GM21529 (cell line): ENCODE measurements at regions not wholly inside any gene's neighbourhood (a gene's known extent, or its start where the extent isn't known, plus 50 kb on each side); places are given as distances from the start of the nearest gene placed in this dataset.
"Not testable (repeated sequence)": the region's sequence is repeated elsewhere in the genome, so short reads cannot be mapped to it uniquely, and the experiment has no call there.

Source experiments
- ATAC-seq: cut with Tn5 transposase; IDR thresholded peaks from one replicate; pipeline ENCODE4 v1.9.1; 2021; ENCODE audit not compliant: unreplicated experiment

DNA sequence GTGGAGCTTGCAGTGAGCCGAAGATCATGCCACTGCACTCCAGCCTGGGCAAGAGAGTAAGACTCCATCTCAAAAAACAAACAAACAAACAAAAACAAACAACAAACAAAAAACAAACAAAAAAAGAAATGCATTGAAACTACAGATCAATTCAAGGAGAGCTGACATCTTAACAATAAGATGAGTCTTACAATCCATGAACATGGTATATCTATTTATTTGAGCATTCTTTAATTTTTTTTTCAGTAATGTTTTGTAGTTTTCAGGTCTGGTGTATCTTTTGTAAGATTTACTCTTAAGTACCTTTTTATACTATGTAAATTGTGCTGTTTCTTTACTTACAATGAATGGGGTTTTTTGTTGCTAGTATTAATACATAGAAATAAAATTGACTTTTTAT, 140.1 kb upstream of the DAPK1 start:
- ATAC-seq = no peak

DNA sequence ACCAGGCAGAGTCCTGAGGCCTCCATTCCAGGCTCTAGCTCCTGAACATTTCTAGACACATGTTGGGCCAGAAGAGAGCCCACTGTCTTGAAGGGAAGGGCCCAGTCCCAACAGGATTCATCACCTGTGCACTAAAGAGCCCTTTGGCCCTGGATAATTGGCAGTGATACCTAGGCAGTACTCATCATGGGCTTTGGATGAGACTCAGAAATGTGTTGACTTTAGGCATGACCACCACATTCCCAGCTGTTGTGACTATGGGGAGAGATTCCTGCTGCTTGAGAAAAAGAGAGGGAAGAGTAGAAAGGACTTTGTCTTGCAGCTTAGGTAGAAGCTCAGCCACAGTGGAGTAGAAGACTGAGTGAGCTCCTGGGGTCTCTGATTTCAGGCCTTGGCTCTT, 138.4 kb upstream of the DAPK1 start:
- ATAC-seq = no peak

DNA sequence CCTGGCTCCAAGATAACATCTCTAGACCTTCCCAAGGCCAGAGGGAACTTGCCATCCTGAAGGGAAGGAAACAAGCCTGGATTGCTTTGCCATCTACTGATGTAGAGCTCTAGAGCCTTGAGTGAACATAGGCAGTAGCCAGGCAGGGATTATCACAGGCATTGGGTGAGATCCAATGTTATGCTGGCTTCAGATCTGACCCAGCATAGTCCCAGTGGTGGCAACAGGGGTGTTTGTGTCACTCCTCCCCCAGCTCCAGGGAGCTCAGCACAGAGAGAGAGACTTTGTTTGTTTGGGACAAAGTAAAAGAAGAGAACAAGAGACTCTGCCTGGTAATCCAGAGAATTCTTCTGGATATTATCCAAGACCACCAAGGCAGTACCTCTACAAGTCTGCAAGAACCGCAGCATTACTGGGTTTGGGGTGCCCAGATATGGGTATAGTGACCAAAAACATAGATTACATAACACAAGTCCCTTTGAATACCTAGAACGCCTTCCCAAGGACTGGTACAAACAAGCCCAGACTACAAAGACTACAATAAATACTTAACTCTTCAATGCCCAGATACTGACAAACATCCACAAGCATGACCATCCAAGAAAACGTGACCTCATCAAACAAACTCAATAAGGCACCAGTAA, 137.6 kb upstream of the DAPK1 start:
- no peak for ATAC-seq

GRCh38 chr9:87370049-87370685, 127.5 kb upstream of the DAPK1 start:
- no peak for ATAC-seq

DNA sequence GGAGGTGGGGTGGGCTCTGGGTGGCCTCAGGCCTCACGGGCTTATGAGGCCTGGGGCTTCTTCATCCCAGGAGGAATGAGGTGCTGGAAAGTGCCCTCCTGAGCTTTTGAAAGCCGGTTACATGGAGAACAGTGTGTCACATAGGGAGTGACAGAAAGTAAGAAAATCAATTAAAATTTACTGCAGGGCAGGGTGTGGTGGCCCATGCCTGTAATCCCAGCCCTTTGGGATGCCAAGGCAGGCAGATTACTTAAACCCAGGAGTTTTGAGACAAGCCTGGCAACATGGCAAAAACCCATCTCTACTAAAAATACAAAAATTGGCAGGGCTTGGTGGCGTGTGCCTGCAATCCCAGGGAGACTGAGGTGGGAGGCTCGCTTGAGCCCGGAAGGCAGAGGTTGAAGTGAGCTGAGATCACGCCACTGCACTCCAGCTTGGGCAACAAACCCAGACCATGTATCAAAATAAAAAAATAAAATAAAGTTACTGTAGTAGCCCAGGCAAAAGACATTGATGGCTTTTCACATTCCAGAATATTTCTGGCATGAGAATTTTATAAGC, 125.8 kb upstream of the DAPK1 start:
- no peak for ATAC-seq

- ATAC-seq = no peak
Observed at GRCh38 chr9:87372356-87372851, 125.3 kb upstream of the DAPK1 start.

DNA sequence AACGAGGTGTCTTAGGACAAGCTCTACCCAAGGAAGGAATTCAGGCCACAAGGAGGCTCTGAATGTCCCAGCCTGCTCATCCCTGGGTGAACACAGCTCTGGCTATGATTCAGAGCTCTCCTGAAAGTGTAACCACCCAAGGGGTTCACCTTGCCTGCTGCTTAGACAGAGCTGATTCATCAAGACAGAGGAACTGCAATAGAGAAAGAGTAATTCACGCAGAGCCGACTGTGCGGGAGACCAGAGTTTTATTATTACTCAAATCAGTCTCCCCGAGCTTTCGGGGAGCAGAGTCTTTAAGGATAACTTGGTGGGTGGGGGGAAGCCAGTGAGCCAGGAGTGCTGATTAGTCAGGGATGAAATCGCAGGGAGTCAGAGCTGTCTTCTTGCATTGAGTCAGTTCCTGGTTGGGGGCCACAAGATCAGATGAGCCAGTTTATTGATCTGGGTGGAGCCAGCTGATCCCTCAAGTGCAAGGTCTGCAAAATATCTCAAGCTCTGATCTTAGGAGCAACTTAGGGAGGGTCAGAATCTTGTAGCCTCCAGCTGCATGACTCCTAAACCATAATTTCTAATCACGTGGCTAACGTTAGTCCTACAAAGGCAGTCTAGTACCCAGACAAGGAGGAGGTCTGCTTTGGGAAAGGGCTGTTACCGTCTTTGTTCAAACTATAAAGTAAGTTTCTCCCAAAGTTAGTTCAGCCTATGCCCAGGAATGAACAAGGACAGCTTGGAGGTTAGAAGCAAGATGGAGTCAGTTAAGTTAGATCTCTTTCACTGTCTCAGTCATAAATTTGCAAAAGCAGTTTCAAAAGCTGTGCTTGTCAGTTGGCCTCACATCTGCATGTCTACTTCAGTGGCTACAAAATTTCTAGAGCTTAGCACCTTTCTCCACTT, 123.4 kb upstream of the DAPK1 start:
- peak; percentile 81 for ATAC-seq

- no peak for ATAC-seq
Observed at GRCh38 chr9:87375397-87376073, 122.1 kb upstream of the DAPK1 start.

DNA sequence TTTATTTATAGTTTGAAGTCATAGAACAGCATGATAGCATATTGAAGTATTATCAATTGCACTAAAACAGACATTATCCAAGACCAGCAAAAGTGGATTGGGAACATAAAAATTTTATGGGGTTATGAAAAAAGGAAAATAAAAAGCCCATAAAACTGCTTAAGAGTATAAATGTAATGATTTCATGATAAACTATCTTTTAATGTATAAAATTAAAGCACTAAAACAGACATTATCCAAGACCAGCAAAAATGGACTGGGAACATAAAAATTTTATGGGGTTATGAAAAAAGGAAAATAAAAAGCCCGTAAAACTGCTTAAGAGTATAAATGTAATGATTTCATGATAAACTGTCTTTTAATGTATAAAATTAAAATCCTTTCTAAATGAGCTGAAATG, 119.0 kb upstream of the DAPK1 start:
- ATAC-seq = no peak

- no peak for ATAC-seq
Observed at GRCh38 chr9:87379300-87379699, 118.4 kb upstream of the DAPK1 start.

DNA sequence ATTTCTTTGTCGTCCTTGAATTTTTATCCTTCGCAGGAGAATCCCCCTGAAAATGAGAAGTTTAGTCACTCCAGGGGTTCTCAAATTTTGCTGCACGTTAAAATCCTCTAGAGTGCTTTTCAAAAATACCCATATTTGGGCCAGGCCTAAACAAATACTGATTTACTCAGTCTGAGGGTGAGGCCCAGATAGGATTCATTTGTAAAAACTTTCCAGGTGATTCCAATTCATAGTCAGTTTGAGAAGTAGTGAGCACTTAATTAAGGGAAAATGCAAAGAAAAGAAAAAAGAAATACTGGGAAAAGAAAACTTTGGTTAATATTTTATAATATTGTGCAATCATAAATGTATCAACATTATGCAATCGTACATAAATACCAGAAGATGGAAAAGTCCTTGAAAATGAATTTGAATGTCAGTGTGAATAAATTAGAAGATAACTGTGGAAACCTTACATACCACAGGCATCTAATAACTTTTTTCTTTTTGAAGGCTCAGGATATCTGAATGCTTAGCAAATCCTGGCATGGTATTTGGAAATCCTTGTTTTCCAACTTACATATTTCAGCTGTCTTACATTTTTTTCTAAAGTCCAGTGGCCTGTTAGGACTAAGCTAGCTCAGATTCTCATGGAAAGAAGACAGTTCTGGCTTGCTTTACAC, 116.5 kb upstream of the DAPK1 start:
- no peak for ATAC-seq

- no peak for ATAC-seq
Observed at GRCh38 chr9:87381746-87382145, 115.9 kb upstream of the DAPK1 start.

DNA sequence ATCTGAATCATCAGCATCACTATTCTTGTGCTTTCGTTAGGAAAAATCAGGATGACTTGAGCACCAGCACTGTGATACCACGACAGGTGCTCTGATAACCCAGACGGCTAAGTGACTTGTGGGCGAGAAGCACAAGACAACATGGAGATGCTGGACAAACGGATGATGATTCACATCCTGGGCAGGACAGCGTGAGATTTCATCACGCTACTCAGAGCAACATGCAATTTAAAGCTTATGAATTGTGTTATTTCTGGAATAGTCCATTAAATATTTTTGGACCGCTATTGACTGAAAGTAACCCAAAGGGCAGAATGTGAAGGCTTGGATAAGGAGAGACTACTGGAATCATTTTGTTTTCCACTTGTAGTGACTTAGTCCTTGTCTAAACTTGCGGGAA, 114.8 kb upstream of the DAPK1 start:
- no peak for ATAC-seq

DNA sequence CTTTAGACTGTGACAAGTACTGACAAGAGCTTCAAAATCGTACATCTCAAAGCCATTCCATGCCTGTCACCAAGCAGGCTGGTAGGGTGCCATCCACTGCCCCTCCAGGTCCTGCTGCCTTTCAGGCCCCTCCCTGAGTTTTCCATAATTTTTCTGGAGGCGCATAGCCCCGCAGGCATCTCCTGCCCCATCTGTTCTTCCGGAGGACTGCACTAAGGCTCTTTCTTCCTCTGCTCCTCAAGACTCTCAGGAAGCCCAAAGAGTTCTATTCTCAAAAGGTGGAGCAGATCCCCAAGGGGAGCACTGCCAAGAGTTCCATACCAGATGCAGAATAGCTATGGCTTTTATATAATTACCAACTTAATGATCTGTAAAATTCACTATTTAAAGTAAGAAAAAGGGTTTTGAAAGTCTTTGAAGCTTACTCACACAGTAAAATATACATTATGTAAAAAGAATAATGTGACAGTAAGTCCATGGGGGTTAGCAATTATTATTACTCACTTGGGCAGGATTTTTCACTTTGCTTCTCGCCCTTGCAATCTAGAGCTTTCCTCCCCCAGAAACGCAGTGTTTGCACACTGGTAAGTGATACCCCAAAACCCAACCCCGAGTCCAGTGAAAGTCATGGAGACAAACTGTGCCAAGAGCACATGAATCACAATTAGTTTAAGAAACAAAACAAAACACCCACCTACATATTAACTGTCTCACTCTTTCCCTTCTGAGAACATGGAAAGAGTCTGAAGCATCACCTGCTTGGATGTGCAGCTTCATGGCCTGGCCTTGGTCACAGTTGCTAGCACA, 114.1 kb upstream of the DAPK1 start:
- no peak for ATAC-seq

- no peak for ATAC-seq
Observed at GRCh38 chr9:87386490-87387025, 111.1 kb upstream of the DAPK1 start.

DNA sequence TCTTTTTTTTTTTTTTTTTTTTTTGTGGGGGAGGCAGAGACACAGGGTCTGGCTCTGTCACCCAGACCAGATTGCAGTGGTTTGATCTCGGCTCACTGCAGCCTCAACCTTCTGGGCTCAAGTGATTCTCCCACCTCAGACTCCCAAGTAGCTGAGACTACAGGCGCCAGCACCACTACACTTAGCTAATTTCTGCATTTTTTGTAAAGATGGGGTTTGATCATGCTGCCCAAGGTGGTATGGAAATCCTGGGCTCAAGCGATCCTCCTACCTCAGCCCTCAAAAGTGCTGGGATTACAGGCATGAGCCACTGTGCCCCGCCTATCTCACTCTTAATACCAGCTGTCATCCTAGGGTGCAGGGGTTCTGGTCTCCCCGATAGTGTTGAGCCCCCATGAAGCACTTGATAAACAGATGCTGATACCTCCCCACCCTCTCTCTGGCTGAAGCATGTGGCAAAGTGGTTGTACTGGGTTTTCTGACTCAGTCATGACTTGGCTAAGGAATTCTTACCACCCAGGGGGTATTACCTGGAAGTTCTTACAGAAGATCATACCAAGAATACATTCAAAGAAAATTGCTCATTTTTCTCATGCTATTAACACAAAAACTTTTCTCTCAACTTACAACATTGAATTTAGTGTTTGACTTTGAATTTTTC, 110.2 kb upstream of the DAPK1 start:
- no peak for ATAC-seq

- ATAC-seq = not testable (repeated sequence)
Observed at GRCh38 chr9:87388708-87389107, 109.0 kb upstream of the DAPK1 start.

GRCh38 chr9:87389936-87390335, 107.7 kb upstream of the DAPK1 start:
- ATAC-seq = no peak

GRCh38 chr9:87390361-87390760, 107.3 kb upstream of the DAPK1 start:
- ATAC-seq = no peak
